ENCODE measurements at regions not wholly inside any gene's neighbourhood (a gene's known extent, or its start where the extent isn't known, plus 50 kb on each side); places are given as distances from the start of the nearest gene placed in this dataset.

GRCh38 chr11:28983780-28984179, 875.6 kb downstream of the METTL15 start:
- no peak for DNase-seq (ENCODE audit: low read depth)

GRCh38 chr11:28981381-28981780, 873.2 kb downstream of the METTL15 start:
- DNase-seq (ENCODE audit: low read depth): no peak

- no peak for DNase-seq (ENCODE audit: low read depth)
Observed at GRCh38 chr11:28976801-28977145, 868.6 kb downstream of the METTL15 start.

- no peak for DNase-seq (ENCODE audit: low read depth)
Observed at GRCh38 chr11:28976012-28976800, 868.0 kb downstream of the METTL15 start.

GRCh38 chr11:28969832-28970231, 861.6 kb downstream of the METTL15 start:
- no peak for DNase-seq (ENCODE audit: low read depth)

GRCh38 chr11:28966951-28967350, 858.8 kb downstream of the METTL15 start:
- DNase-seq (ENCODE audit: low read depth): no peak

- no peak for DNase-seq (ENCODE audit: low read depth)
Observed at GRCh38 chr11:28965819-28966218, 857.6 kb downstream of the METTL15 start.

GRCh38 chr11:28964811-28965210, 856.6 kb downstream of the METTL15 start:
- no peak for DNase-seq (ENCODE audit: low read depth)

- DNase-seq (ENCODE audit: low read depth): peak; percentile 56
Observed at GRCh38 chr11:28963187-28963586, 855.0 kb downstream of the METTL15 start.

- DNase-seq (ENCODE audit: low read depth): no peak
Observed at GRCh38 chr11:28962502-28962901, 854.3 kb downstream of the METTL15 start.

GRCh38 chr11:28961726-28962125, 853.5 kb downstream of the METTL15 start:
- no peak for DNase-seq (ENCODE audit: low read depth)

- DNase-seq (ENCODE audit: low read depth): no peak
Observed at GRCh38 chr11:28956446-28956845, 848.3 kb downstream of the METTL15 start.

GRCh38 chr11:28951191-28951590, 843.0 kb downstream of the METTL15 start:
- no peak for DNase-seq (ENCODE audit: low read depth)

GRCh38 chr11:28939381-28939780, 831.2 kb downstream of the METTL15 start:
- peak; percentile 25 for DNase-seq (ENCODE audit: low read depth)

GRCh38 chr11:28938091-28938490, 829.9 kb downstream of the METTL15 start:
- no peak for DNase-seq (ENCODE audit: low read depth)

- DNase-seq (ENCODE audit: low read depth): no peak
Observed at GRCh38 chr11:28932940-28933339, 824.8 kb downstream of the METTL15 start.

- DNase-seq (ENCODE audit: low read depth): no peak
Observed at GRCh38 chr11:28924004-28924403, 815.8 kb downstream of the METTL15 start.

GRCh38 chr11:28922386-28922981, 814.3 kb downstream of the METTL15 start:
- DNase-seq (ENCODE audit: low read depth): no peak

- DNase-seq (ENCODE audit: low read depth): no peak
Observed at GRCh38 chr11:28919194-28919593, 811.0 kb downstream of the METTL15 start.

GRCh38 chr11:28913883-28914282, 805.7 kb downstream of the METTL15 start:
- no peak for DNase-seq (ENCODE audit: low read depth)

GRCh38 chr11:28911829-28912228, 803.6 kb downstream of the METTL15 start:
- DNase-seq (ENCODE audit: low read depth): no peak

- DNase-seq (ENCODE audit: low read depth): no peak
Observed at GRCh38 chr11:28910926-28911325, 802.7 kb downstream of the METTL15 start.

GRCh38 chr11:28903716-28904115, 795.5 kb downstream of the METTL15 start:
- DNase-seq (ENCODE audit: low read depth): no peak

- DNase-seq (ENCODE audit: low read depth): no peak
Observed at GRCh38 chr11:28900427-28900826, 792.2 kb downstream of the METTL15 start.
